H1 (cell line): ENCODE measurements at regions not wholly inside any gene's neighbourhood (a gene's known extent, or its start where the extent isn't known, plus 50 kb on each side); places are given as distances from the start of the nearest gene placed in this dataset.

Experiments used
- CTCF ChIA-PET: fragments of 300-600 bp; sonication (Branson Sonifier 250); formaldehyde crosslinking; loops from one replicate; lab custom pipeline; 2021; ENCODE audit not compliant: partially characterized antibody; lab: Charles Lee
- POLR2A ChIA-PET: fragments of 300-600 bp; sonication (Branson Sonifier 250); formaldehyde crosslinking; loops from one replicate; lab custom pipeline; 2021; ENCODE audit warnings: inconsistent platforms; ENCODE audit not compliant: partially characterized antibody; lab: Charles Lee
- DNase-seq, 2 experiments: peaks; one replicate each; pipeline versions ENCODE4 v3.0.0 to v3.0.0-alpha.2; 2010 to 2022; ENCODE audit warnings: low spot score in 2 of 2, low read depth in 1 of 2, mixed read lengths in 1 of 2
- FAIRE-seq: peaks from 2 replicates; lab custom pipeline; 2011; peaks lifted over from hg19 to GRCh38; lab: Jason Lieb, UNC
- H2AFZ ChIP-seq: 2 replicates; pipeline ENCODE4 v1.8.1; 2012; ENCODE audit warnings: low read length, inconsistent platforms
- H2AK5ac ChIP-seq: 2 replicates; pipeline ENCODE4 v1.6.1; 2013; ENCODE audit warnings: low read depth, low read length
- H2BK120ac ChIP-seq: replicated peaks from 2 replicates; pipeline ENCODE3; 2013; ENCODE audit warnings: low read depth, low read length, inconsistent platforms
- H2BK12ac ChIP-seq: 2 replicates; pipeline ENCODE4 v1.6.1; 2013; ENCODE audit warnings: low read depth, low read length
- H2BK15ac ChIP-seq: 2 replicates; pipeline ENCODE4 v1.6.1; 2013; ENCODE audit warnings: low read length
- H2BK20ac ChIP-seq: 2 replicates; pipeline ENCODE4 v1.6.1; 2013; ENCODE audit warnings: low read length
- H2BK5ac ChIP-seq: 2 replicates; pipeline ENCODE4 v1.6.1; 2013; ENCODE audit warnings: low read depth, low read length
- H3K14ac ChIP-seq: 2 replicates; pipeline ENCODE4 v1.6.1; 2013; ENCODE audit warnings: inconsistent platforms; ENCODE audit not compliant: insufficient read length
- H3K18ac ChIP-seq: 2 replicates; pipeline ENCODE4 v1.6.1; 2013; ENCODE audit warnings: low read length; ENCODE audit errors: extremely low read depth
- H3K23ac ChIP-seq: 2 replicates; pipeline ENCODE4 v1.6.1; 2013; ENCODE audit warnings: inconsistent platforms; ENCODE audit not compliant: insufficient read length
- H3K23me2 ChIP-seq: 2 replicates; pipeline ENCODE4 v1.6.1; 2013; ENCODE audit warnings: low read depth, low read length
- H3K27ac ChIP-seq: 2 replicates; pipeline ENCODE4 v1.6.1; 2011; ENCODE audit warnings: low read depth, low read length, inconsistent platforms
- H3K27me3 ChIP-seq, 4 experiments: replicated peaks in 1 of 4; 1 replicate in 1 of 4; 2 replicates in 3 of 4; pipeline versions ENCODE4 v1.6.1 to v1.8.1; 2011 to 2013; ENCODE audit warnings: low read length in 3 of 4, mild to moderate bottlenecking in 3 of 4, inconsistent platforms in 2 of 4, mixed read lengths in 2 of 4, moderate library complexity in 1 of 4; ENCODE audit not compliant: control insufficient read depth in 3 of 4, insufficient read depth in 3 of 4; ENCODE audit errors: extremely low read depth in 1 of 4
- H3K36me3 ChIP-seq, 4 experiments: 2 replicates each; pipeline versions ENCODE4 v1.6.1 to v1.8.1; 2011 to 2013; ENCODE audit warnings: mild to moderate bottlenecking in 4 of 4, low read length in 3 of 4, moderate library complexity in 2 of 4, control low read depth in 1 of 4, inconsistent platforms in 1 of 4; ENCODE audit not compliant: insufficient read depth in 4 of 4, control insufficient read depth in 2 of 4
- H3K4ac ChIP-seq: replicated peaks from 2 replicates; pipeline ENCODE3; 2013; ENCODE audit warnings: low read length, low read depth, mixed read lengths, inconsistent platforms; ENCODE audit not compliant: insufficient read length
- H3K4me1 ChIP-seq, 4 experiments: replicated peaks in 1 of 4; 1 replicate in 1 of 4; 2 replicates in 3 of 4; pipeline versions ENCODE4 v1.6.1 to v1.8.1; 2011 to 2013; ENCODE audit warnings: low read length in 3 of 4, inconsistent platforms in 2 of 4, mixed read lengths in 1 of 4; ENCODE audit not compliant: insufficient read depth in 4 of 4, control insufficient read depth in 3 of 4
- H3K4me2 ChIP-seq, 2 experiments: 2 replicates each; pipeline versions ENCODE4 v1.6.1 to v1.8.1; 2011 to 2013; ENCODE audit warnings: low read depth in 2 of 2, low read length in 2 of 2, control low read depth in 1 of 2, inconsistent platforms in 1 of 2, mild to moderate bottlenecking in 1 of 2; ENCODE audit not compliant: insufficient read depth in 1 of 2
- H3K4me3 ChIP-seq, 4 experiments: fragments of 200-600, 300-600 bp in 1 of 4; sonication (generic), shearing (Covaris generic), sonication (Bioruptor Twin) in 1 of 4; 2 replicates each; pipeline versions ENCODE4 v1.5.1 to v1.8.1; 2011 to 2016; ENCODE audit warnings: low read length in 4 of 4, low read depth in 3 of 4, control low read depth in 2 of 4, inconsistent platforms in 2 of 4, mild to moderate bottlenecking in 2 of 4, mixed read lengths in 1 of 4, moderate library complexity in 1 of 4; ENCODE audit not compliant: insufficient read depth in 2 of 4; ENCODE audit errors: extremely low read depth in 1 of 4
- H3K56ac ChIP-seq: replicated peaks from 2 replicates; pipeline ENCODE3; 2013; ENCODE audit warnings: low read depth, mild to moderate bottlenecking, mixed read lengths, low read length, inconsistent platforms; ENCODE audit not compliant: insufficient read length
- H3K79me1 ChIP-seq: 2 replicates; pipeline ENCODE4 v1.6.1; 2013; ENCODE audit warnings: low read depth, low read length, control low read depth
- H3K79me2 ChIP-seq, 2 experiments: 2 replicates each; pipeline versions ENCODE4 v1.6.1 to v1.8.1; 2012 to 2013; ENCODE audit warnings: low read length in 2 of 2, mild to moderate bottlenecking in 2 of 2, inconsistent platforms in 1 of 2; ENCODE audit not compliant: insufficient read depth in 2 of 2, control insufficient read depth in 1 of 2
- H3K9ac ChIP-seq, 4 experiments: replicated peaks in 1 of 4; 1 replicate in 1 of 4; 2 replicates in 3 of 4; pipeline versions ENCODE4 v1.6.1 to v1.8.1; 2011 to 2013; ENCODE audit warnings: low read depth in 3 of 4, low read length in 3 of 4, control low read depth in 2 of 4, mild to moderate bottlenecking in 2 of 4, moderate library complexity in 2 of 4, inconsistent platforms in 1 of 4; ENCODE audit errors: extremely low read depth in 1 of 4
- H3K9me3 ChIP-seq, 2 experiments: 2 replicates each; pipeline versions ENCODE4 v1.6.1 to v1.8.1; 2012 to 2013; ENCODE audit warnings: mild to moderate bottlenecking in 2 of 2, moderate library complexity in 2 of 2, control low read depth in 1 of 2, inconsistent platforms in 1 of 2, low read depth in 1 of 2, low read length in 1 of 2, mixed read lengths in 1 of 2; ENCODE audit not compliant: insufficient read depth in 2 of 2
- H4K20me1 ChIP-seq, 2 experiments: replicated peaks in 1 of 2; 2 replicates each; pipeline versions ENCODE3 to v1.8.1; 2011 to 2013; ENCODE audit warnings: inconsistent platforms in 2 of 2, low read length in 2 of 2, mild to moderate bottlenecking in 1 of 2; ENCODE audit not compliant: insufficient read depth in 2 of 2, control insufficient read depth in 1 of 2
- H4K5ac ChIP-seq: 2 replicates; pipeline ENCODE4 v1.6.1; 2013; ENCODE audit warnings: low read length, low read depth, mixed read lengths, inconsistent platforms; ENCODE audit not compliant: insufficient read length
- H4K8ac ChIP-seq: 2 replicates; pipeline ENCODE4 v1.8.0; 2013; ENCODE audit warnings: mild to moderate bottlenecking, moderate library complexity, low read length, inconsistent platforms; ENCODE audit not compliant: insufficient read depth; ENCODE audit errors: extremely low read depth
- H4K91ac ChIP-seq: replicated peaks from 2 replicates; pipeline ENCODE3; 2013; ENCODE audit warnings: low read length, mixed read lengths, inconsistent platforms; ENCODE audit not compliant: insufficient read length
- HDAC2 ChIP-seq, 2 experiments: fragments of 300-600 bp in 1 of 2; sonication (generic) in 1 of 2; IDR thresholded peaks; 2 replicates each; pipeline ENCODE4 v1.6.1; 2011 to 2012; ENCODE audit warnings: low read depth in 2 of 2, low read length in 2 of 2, mild to moderate bottlenecking in 2 of 2, moderate library complexity in 2 of 2, borderline replicate concordance in 1 of 2, inconsistent platforms in 1 of 2
- KDM4A ChIP-seq: IDR thresholded peaks from one replicate; pipeline ENCODE4 v1.7.1; 2012; ENCODE audit warnings: low read depth, mild to moderate bottlenecking, moderate library complexity, low read length, inconsistent platforms; ENCODE audit not compliant: severe bottlenecking
- WGBS, 2 experiments: shearing (Covaris generic) in 1 of 2; methylation state at CpG; one replicate each; pipeline versions ENCODE4 v1.1.6 to v1.1.7; 2013 to 2015; ENCODE audit warnings: low lambda C conversion rate in 2 of 2, mixed read lengths in 2 of 2, inconsistent platforms in 1 of 2, low coverage in 1 of 2, missing lambda C conversion rate in 1 of 2; ENCODE audit not compliant: insufficient replicate concordance in 2 of 2, insufficient coverage in 1 of 2, insufficient read length in 1 of 2; ENCODE audit errors: extremely low coverage in 1 of 2, missing lambda C conversion rate in 1 of 2; 5-methylcytosine and 5-hydroxymethylcytosine counted together

DNA sequence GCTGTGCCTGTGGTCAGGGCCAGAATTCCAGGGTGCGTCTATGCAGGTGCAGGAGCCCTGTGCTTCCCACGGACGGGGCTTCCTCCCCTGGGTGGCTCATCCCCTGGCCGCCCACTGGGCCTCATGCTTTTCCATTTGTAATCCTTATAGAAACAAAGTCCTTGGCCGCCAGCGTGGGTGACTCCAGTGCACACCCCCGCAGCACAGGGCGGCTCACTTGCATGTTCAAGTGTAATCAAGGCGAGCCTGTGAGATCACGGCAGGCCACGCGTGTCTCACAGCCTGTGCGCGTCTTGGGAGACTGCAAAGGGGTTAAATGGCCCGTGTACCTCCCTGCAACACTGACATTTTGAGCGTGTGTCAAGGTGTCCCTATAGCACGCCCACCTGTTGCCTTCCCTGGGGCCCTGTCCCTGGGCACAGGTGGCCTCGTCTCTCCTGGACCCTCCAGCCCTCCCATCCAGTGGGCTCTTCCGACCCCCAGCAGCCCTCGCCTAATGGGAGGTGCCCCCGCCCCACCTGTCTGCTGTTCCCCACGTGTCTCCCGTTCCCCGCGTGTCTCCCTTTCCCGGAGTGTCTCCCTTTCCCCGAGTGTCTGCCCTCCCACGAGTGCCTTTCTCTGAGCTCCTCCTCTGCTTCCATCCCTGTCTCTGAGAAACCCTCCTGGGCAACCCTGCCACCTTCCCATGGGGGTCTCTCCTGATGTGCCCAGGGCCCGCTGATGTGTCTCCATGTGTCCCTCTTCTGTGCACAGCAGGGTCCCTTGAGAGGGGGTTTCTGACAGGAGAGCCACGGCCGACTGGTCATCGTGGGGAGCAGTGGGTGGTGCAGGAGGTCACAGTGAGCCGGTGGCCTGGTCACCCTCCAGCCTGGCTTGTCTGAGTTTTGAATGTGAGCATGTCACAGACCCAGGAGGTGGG lies 1215.3 kb downstream of the BRD1 start:
- H2BK12ac ChIP-seq, result no peak overlapping the region

More for the DNA sequence above, 1215.3 kb downstream of the BRD1 start:
- no peak overlapping the region for H2BK20ac ChIP-seq
- no peak overlapping the region for H4K5ac ChIP-seq
- FAIRE-seq, result no peak
- DNase-seq, result no peak
- no peak overlapping the region for H4K91ac ChIP-seq
- POLR2A ChIA-PET, result no interaction called here
- no peaks in the 10 kb centered on the region for H3K27me3 ChIP-seq
- H3K4ac ChIP-seq, result no peak overlapping the region
- WGBS, 2 experiments, result 90% methylated on average over 21 of the region's 33 CpGs; no CpG with 5 or more reads in 1 of the 2 experiments
- no peak overlapping the region for H4K8ac ChIP-seq
- peaks cover 4% of the 10 kb centered on the region; the same call in 1 of the 2 replicates for H3K79me1 ChIP-seq
- H3K4me2 ChIP-seq, result no peak overlapping the region
- H3K23ac ChIP-seq, result no peak overlapping the region
- H4K20me1 ChIP-seq, result peaks cover 0 to 10% of the 10 kb centered on the region in 2 experiments
- no peak for TF ChIP-seq KDM4A
- TF ChIP-seq HDAC2 (IDR thresholded peaks at IDR 0.05; ENCODE audit: borderline replicate concordance in 1 of 2, low read depth in 2 of 2, low read length in 2 of 2), result no peak
- H2BK5ac ChIP-seq, result no peak overlapping the region; the same call in 1 of the 2 replicates
- H2BK15ac ChIP-seq, result no peak overlapping the region
- H3K4me1 ChIP-seq, result no peaks in the 10 kb centered on the region
- no peaks in the 10 kb centered on the region for H3K23me2 ChIP-seq
- no peak overlapping the region for H3K9ac ChIP-seq
- no peak overlapping the region for H3K56ac ChIP-seq
- H3K36me3 ChIP-seq, result no peaks in the 10 kb centered on the region
- H2BK120ac ChIP-seq, result no peak overlapping the region
- peaks cover 0 to 3% of the 10 kb centered on the region in 2 experiments; a peak in 1 of 4 replicates for H3K9me3 ChIP-seq
- no peak overlapping the region for H3K18ac ChIP-seq
- no peak overlapping the region for H3K27ac ChIP-seq
- H3K4me3 ChIP-seq, result no peak overlapping the region
- CTCF ChIA-PET, result no interaction called here
- H3K79me2 ChIP-seq, result no peaks in the 10 kb centered on the region
- no peak overlapping the region for H2AFZ ChIP-seq
- peak overlapping the region; percentile 75; the same call in 1 of the 2 replicates for H2AK5ac ChIP-seq
- no peak overlapping the region for H3K14ac ChIP-seq
